Pancreas (tissue), 10 donors: ENCODE measurements at regions not wholly inside any gene's neighbourhood (a gene's known extent, or its start where the extent isn't known, plus 50 kb on each side); places are given as distances from the start of the nearest gene placed in this dataset.
A peak's percentile ranks its signal among the peaks of the same experiment; 100 is the strongest.

Source experiments
- ATAC-seq, 4 donors: fragments of 200-7000 bp; cut with Tn5 transposase; one replicate each; pipeline versions ENCODE4 v1.8.0 to v1.9.1; 2020; ENCODE audit warnings: mild to moderate bottlenecking in 4 of 4, moderate library complexity in 4 of 4
- DNase-seq, 6 donors: peaks; one replicate each; pipeline ENCODE4 v3.0.0-alpha.2; 2020
- FAIRE-seq: peaks from 2 replicates; lab custom pipeline; 2012; peaks lifted over from hg19 to GRCh38; lab: Jason Lieb, UNC
- H3K27ac ChIP-seq, 4 donors: fragments of 200-600 bp; sonication (generic); 1 replicate in 3 of 4; 2 replicates in 1 of 4; pipeline versions ENCODE4 v1.5.0 to v1.8.0; 2020
- H3K27me3 ChIP-seq, 4 donors: fragments of 200-600 bp; one replicate each; pipeline ENCODE4 v1.8.0; 2021
- H3K36me3 ChIP-seq, 3 donors: fragments of 200-600 bp; sonication (generic) in 1 of 3; one replicate each; pipeline versions ENCODE4 v1.5.0 to v1.8.0; 2020 to 2021
- H3K4me1 ChIP-seq, 3 donors: fragments of 200-600 bp; one replicate each; pipeline ENCODE4 v1.8.0; 2021
- H3K4me3 ChIP-seq, 4 donors: fragments of 200-600 bp; sonication (generic) in 2 of 4; one replicate each; pipeline versions ENCODE4 v1.5.0 to v1.8.0; 2020 to 2021
- H3K9me3 ChIP-seq, 4 donors: fragments of 200-600 bp; one replicate each; pipeline ENCODE4 v1.8.0; 2021
- WGBS, 2 donors: extraction: QIAGEN DNeasy Blood & Tissue Kit; methylation state at CpG; one replicate each; pipeline ENCODE4 v1.1.7; 2013; 5-methylcytosine and 5-hydroxymethylcytosine counted together
- intact Hi-C, 3 donors: fragments of 100-400 bp; cut with DNase I; formaldehyde crosslinking; loops; one replicate each; pipeline versions ENCODE4 v1.11.1 to v1.14.2; 2022
- TF ChIP-seq, protein P1 (sequence below), 4 donors: fragments of 200-600 bp; sonication (generic) in 3 of 4; IDR thresholded peaks; one replicate each; pipeline versions ENCODE4 v1.5.0 to v1.8.0; 2021; ENCODE audit warnings: antibody characterized with exemption in 4 of 4
- donor health status: healthy with polysubstance abuse.
- donor health status: DM: no; HTN: no; CAD: no; lungs with moderate emphysema.
- donor health status: DM: no; HTN: no; CAD: no.
- donor health status: control.
- donor health status: control.
- donor health status: Bipolar disorder and iron deficiency.
- donor health status: DM: yes; HTN: yes; CAD: no.
- donor health status: DM: no; HTN: no; CAD: no.
- donor health status: DM: no; HTN: no; CAD: no.
- donor health status: DM: yes; HTN: yes; CAD: no.

DNA sequence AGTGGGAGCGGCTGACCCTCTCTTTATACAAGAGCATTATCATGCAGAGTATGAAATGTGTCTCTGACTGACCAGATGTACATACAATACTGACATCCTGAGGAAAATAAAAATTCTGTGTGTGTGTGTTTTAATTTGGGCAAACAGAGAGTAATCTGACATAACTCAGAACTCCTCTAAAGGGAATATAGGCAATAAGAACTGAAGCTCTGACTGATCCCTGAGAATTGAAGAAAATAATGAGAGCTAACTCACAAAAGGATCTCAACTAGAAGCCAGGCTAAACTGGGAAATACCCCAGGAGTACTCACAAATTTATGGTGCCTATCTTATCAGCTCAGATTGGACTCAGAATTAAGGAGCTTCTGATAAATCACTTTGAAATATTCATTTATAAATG is 539.9 kb downstream of the OLFM4 start:
- WGBS, 2 donors: 74 to 76% methylated on average over 1 of the region's 1 CpG

DNA sequence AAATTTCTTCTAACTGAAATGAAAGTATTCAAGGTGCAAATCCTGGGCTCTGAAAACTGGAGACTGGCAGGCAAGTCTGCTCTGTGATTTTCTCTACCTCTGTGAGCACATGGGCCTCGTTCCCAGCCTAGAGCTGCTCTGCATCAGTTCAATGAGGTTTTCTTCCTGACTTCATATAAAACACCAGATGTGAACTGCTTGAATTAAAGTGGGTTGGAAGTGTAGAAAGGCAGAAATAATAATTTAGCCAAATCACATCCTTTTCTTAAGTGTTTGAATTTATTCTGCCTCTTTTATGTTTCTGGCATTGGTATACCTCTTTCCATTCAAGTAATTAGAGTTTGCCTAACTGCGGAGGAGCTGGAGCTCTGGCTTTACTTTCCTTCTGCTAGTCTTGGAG is 540.8 kb downstream of the OLFM4 start:
- H3K4me1 ChIP-seq: no peaks in the 10 kb centered on the region
- 69 to 78% methylated on average over 2 of the region's 2 CpGs for WGBS, 2 donors
- no peaks in the 10 kb centered on the region for H3K36me3 ChIP-seq
- no peaks in the 10 kb centered on the region for H3K27me3 ChIP-seq
- TF ChIP-seq, protein P1, sequence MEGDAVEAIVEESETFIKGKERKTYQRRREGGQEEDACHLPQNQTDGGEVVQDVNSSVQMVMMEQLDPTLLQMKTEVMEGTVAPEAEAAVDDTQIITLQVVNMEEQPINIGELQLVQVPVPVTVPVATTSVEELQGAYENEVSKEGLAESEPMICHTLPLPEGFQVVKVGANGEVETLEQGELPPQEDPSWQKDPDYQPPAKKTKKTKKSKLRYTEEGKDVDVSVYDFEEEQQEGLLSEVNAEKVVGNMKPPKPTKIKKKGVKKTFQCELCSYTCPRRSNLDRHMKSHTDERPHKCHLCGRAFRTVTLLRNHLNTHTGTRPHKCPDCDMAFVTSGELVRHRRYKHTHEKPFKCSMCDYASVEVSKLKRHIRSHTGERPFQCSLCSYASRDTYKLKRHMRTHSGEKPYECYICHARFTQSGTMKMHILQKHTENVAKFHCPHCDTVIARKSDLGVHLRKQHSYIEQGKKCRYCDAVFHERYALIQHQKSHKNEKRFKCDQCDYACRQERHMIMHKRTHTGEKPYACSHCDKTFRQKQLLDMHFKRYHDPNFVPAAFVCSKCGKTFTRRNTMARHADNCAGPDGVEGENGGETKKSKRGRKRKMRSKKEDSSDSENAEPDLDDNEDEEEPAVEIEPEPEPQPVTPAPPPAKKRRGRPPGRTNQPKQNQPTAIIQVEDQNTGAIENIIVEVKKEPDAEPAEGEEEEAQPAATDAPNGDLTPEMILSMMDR (IDR thresholded peaks at IDR 0.05): no peak
- DNase-seq: no peak
- no peak for FAIRE-seq
- no peaks in the 10 kb centered on the region for H3K9me3 ChIP-seq
- no peak overlapping the region for H3K4me3 ChIP-seq
- intact Hi-C loops: no loop called here
- H3K27ac ChIP-seq: no peak overlapping the region
- ATAC-seq: no peak

More for the DNA sequence above, 539.9 kb downstream of the OLFM4 start:
- Histone ChIP-seq H3K27me3 (no peaks in the 10 kb centered on the region), H3K4me1 (no peaks in the 10 kb centered on the region), H3K27ac (no peak overlapping the region), H3K9me3 (no peaks in the 10 kb centered on the region), H3K36me3 (no peaks in the 10 kb centered on the region), H3K4me3 (no peak overlapping the region)
- DNase-seq (no peak), ATAC-seq (no peak), FAIRE-seq (no peak)
- TF ChIP-seq, protein P1 (IDR thresholded peaks at IDR 0.05): no peak
- intact Hi-C loops: no loop called here

DNA sequence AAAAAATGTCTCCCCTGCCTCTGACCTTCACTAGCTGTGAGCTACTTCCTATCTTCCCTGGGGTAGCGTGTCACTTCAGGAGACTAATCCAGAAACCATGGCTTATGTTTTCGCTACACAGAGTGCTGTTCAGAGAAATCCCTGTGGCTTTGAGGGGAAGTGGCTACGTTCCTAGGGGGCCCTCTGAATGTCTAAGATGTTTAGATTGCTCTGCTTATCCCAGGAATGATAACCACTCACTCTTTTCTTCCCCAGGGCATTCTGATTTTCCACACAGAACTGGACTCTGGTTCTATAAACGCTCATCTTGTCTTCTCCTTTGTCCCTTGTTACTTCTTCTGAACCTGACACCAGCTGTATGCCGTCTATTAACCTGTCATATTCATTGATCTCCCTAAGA is 572.5 kb downstream of the OLFM4 start:
- H3K9me3 ChIP-seq: no peaks in the 10 kb centered on the region
- H3K27me3 ChIP-seq: no peaks in the 10 kb centered on the region
- no peak overlapping the region for H3K4me3 ChIP-seq
- no peak for ATAC-seq
- H3K27ac ChIP-seq: no peak overlapping the region
- TF ChIP-seq, protein P1 (IDR thresholded peaks at IDR 0.05): no peak
- no peaks in the 10 kb centered on the region for H3K4me1 ChIP-seq
- DNase-seq: no peak
- H3K36me3 ChIP-seq: no peaks in the 10 kb centered on the region
- no peak for FAIRE-seq
- intact Hi-C loops: no loop called here
- 41 to 50% methylated on average over 5 of the region's 5 CpGs for WGBS, 2 donors

DNA sequence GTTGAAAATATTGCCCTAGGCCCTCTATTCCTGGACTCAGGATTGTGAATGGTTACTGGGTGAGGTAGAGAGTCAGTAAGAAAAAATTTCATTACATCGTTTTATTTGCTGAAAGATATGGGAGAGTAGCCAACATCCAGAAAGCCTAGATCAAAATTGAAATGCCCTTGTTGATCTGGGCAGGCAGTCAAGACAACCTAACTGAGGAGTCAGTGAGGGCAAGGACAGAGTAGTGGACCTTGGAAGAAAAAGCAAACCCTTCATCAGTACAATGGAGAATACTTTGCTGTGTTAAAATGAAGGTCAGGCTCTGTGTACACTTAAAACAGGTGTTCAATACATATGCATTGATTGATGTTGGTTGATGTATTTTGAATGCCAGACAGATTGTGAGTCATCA is 576.7 kb downstream of the OLFM4 start:
- Histone ChIP-seq H3K27me3 (no peaks in the 10 kb centered on the region), H3K9me3 (no peaks in the 10 kb centered on the region), H3K36me3 (no peaks in the 10 kb centered on the region), H3K4me1 (no peaks in the 10 kb centered on the region), H3K27ac (no peak overlapping the region), H3K4me3 (no peak overlapping the region)
- intact Hi-C loops: no loop called here
- 7 to 20% methylated on average over 1 of the region's 1 CpG for WGBS, 2 donors
- TF ChIP-seq, protein P1 (IDR thresholded peaks at IDR 0.05): no peak
- FAIRE-seq: no peak
- DNase-seq: no peak
- ATAC-seq: peak in 1 of 4 donors; percentile 36

DNA sequence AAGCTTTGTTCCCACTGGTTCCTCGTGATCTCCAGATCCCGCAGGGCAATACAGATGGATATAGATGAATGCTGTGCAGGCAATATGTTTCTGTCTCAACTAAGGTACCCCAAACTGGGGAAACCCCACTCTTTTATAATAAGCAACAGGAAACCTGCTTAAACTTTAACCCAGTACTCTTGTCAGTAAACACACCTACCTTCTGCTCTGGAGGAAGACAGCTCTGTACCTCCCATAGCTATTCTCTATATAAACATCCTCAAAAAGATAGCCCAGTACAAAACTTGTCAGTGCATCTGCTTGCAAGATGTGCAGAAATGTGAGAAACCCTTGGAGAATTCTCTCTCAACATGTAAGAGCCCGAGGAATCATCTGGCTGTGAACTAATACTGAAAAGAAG is 583.6 kb downstream of the OLFM4 start:
- 87 to 88% methylated on average over 3 of the region's 3 CpGs for WGBS, 2 donors
- ATAC-seq: no peak
- intact Hi-C loops: no loop called here

More for the DNA sequence above, 583.6 kb downstream of the OLFM4 start:
- FAIRE-seq (no peak), DNase-seq (no peak)
- Histone ChIP-seq H3K36me3 (no peaks in the 10 kb centered on the region), H3K4me3 (no peak overlapping the region), H3K4me1 (no peaks in the 10 kb centered on the region), H3K9me3 (no peaks in the 10 kb centered on the region), H3K27ac (no peak overlapping the region), H3K27me3 (no peaks in the 10 kb centered on the region)
- TF ChIP-seq, protein P1 (IDR thresholded peaks at IDR 0.05): no peak
